H1 (cell line): ENCODE measurements at regions not wholly inside any gene's neighbourhood (a gene's known extent, or its start where the extent isn't known, plus 50 kb on each side); places are given as distances from the start of the nearest gene placed in this dataset.
A peak's percentile ranks its signal among the peaks of the same experiment; 100 is the strongest.

Experiments used
- CHD1 ChIP-seq: IDR thresholded peaks from 2 replicates; pipeline ENCODE4 v1.6.1; 2012; ENCODE audit warnings: low read depth, low read length, improper control_type of control experiment
- HDAC6 ChIP-seq: IDR thresholded peaks from one replicate; pipeline ENCODE4 v1.7.1; 2012; ENCODE audit warnings: low read depth, mild to moderate bottlenecking, inconsistent platforms, low read length, moderate library complexity
- JUND ChIP-seq: IDR thresholded peaks from 2 replicates; pipeline ENCODE4 v1.6.1; 2011; ENCODE audit warnings: mild to moderate bottlenecking, improper control_type of control experiment, low read length
- RAD21 ChIP-seq, 2 experiments: IDR thresholded peaks in 1 of 2; conservative IDR thresholded peaks in 1 of 2; 2 replicates each; pipeline ENCODE4 v1.6.1; 2011; ENCODE audit warnings: low read depth in 2 of 2, low read length in 2 of 2, improper control_type of control experiment in 1 of 2, inconsistent platforms in 1 of 2, mild to moderate bottlenecking in 1 of 2, moderate library complexity in 1 of 2
- RBBP5 ChIP-seq: IDR thresholded peaks from 2 replicates; pipeline ENCODE4 v1.7.1; 2012; ENCODE audit warnings: low read depth, mild to moderate bottlenecking, inconsistent platforms, low read length, moderate library complexity, borderline replicate concordance
- TCF12 ChIP-seq: IDR thresholded peaks from 2 replicates; pipeline ENCODE4 v1.6.1; 2011; ENCODE audit warnings: low read depth, mild to moderate bottlenecking, low read length

DNA sequence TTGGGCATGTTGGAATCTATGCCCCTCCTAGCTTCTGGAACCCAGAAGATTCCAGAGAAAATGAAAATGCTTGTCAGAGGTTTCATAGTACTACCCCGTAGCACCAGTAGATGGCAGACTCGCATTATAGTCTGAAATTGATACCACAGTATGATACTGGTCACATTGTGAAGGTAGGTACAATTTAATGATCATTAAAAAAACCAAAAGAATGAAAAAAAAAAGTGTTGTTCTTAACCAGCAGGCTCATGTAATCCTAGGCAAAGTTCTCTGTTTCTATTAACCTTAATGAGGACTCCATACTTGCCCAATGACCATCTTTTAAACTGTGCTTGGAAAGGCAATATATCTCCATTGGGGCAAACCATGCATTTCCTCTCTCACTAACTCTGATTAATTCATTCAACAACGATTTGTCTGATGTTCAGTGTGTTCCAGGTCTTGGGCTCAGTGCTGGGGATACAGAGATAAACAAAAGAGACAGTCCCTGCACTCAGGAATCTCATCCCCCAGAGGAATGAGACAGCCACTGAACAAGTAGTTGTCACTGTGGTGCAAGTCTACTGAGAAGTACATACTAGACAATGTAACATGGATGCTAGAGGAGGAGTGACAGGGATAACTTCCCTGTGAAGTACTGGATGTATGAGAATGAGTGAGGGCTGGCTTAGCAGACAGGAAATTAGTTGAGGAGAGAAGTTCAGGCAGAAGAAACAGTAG, 223.5 kb upstream of the PHYHIPL start (continued):
- TF ChIP-seq CHD1 (no peak), JUND (no peak), RAD21 (IDR thresholded peaks at IDR 0.05 in 1 of 2, conservative IDR thresholded peaks at IDR 0.05 in 1 of 2; ENCODE audit: low read depth in 2 of 2, low read length in 2 of 2) (peak; percentile 89 to 91), HDAC6 (no peak), TCF12 (no peak), RBBP5 (no peak)
